ENCODE measurements at regions not wholly inside any gene's neighbourhood (a gene's known extent, or its start where the extent isn't known, plus 50 kb on each side); places are given as distances from the start of the nearest gene placed in this dataset.

DNA sequence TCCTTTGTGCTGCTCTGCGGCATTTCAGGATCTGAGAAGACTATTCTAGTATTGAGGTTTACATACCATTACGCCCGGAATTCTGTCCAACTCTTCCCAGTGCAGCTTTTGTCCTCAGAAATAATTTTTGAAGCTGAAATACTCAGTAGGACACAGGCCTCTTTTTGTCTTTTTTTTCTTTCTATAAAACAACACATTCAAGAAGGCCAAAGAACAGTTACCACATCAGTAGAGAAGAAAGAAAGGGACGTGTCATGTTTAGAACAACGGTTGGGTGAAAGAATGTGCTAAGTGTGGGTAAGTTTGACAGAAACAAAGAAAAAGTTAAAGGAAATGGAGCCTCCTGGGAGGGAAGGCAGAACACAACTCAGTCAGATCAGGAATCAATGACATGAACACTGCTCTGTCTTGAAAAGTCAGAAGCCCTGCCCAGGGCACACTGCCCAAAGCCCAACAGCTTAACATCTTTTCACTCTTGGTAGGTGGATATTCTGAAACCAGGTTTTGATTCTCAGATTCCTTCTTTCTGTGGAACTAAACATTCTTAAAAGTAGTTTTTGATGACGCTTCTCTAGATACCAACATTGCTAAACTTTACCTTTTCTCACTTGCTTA is 198.6 kb upstream of the CWC22 start:
- in situ Hi-C loops (cut with MboI; ENCODE audit: low pct_unique_long_range_greater_than_20kb in 2 of 9, low sequenced_read_pairs in 9 of 9, unreplicated experiment in 9 of 9), result no loop called here
- Histone ChIP-seq H3K4me3 (no peak overlapping the region), H3K27ac (peak overlapping the region in 1 of 2 donors; percentile 10), H3K4me1 (replicated peaks in 1 of 2) (peaks cover 0 to 8% of the 10 kb centered on the region in 2 donors)
- 24 to 82% (median 57%) methylated on average over 3 to 6 of the region's 6 CpGs for WGBS, 10 experiments
- peak in 5 of 8 experiments; percentile 35 to 76 (median 54) for ATAC-seq (replicated peaks in 6 of 8)

- peaks cover 0 to 8% of the 10 kb centered on the region in 2 donors for H3K4me1 ChIP-seq (replicated peaks in 1 of 2)
- H3K27ac ChIP-seq, result no peak overlapping the region
- in situ Hi-C loops (cut with MboI; ENCODE audit: low pct_unique_long_range_greater_than_20kb in 2 of 9, low sequenced_read_pairs in 9 of 9, unreplicated experiment in 9 of 9), result no loop called here
- 100% methylated on average over 2 of the region's 2 CpGs; no CpG with 5 or more reads in 6 of the 10 experiments for WGBS, 10 experiments
- peak in 2 of 8 experiments; percentile 72 to 73 for ATAC-seq (replicated peaks in 6 of 8)
- no peak overlapping the region for H3K4me3 ChIP-seq
Measured at GRCh38 chr2:180203972-180204371, 196.9 kb upstream of the CWC22 start.

DNA sequence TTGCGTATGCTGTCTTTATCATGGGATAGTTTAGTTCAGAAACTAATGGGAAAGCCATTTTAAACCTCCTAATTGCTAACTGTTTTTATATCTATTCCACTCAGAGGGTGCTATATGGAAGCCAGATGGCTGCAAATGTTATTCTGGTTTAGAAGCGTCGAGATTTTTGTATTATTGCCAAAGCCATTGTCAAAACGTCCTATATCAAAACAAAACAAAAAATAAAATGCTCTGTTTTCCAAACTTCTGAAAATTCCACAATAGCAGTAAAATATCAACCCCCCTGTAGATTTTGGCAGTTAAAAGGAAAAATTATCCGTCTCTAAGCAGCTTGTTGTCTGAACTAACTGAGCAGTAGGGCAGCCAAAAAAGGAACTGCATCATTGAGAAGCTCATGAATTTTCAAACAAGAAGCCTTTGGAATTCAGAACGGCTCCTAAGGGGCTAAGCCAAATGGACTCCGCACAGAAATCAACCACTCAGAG is 195.4 kb upstream of the CWC22 start:
- no peak overlapping the region for H3K4me3 ChIP-seq
- H3K4me1 ChIP-seq (replicated peaks in 1 of 2), result peaks cover 0 to 6% of the 10 kb centered on the region in 2 donors
- no peak overlapping the region for H3K27ac ChIP-seq
- 0 to 83% (median 50%) methylated on average over 1 to 7 of the region's 7 CpGs for WGBS, 10 experiments
- in situ Hi-C loops (cut with MboI; ENCODE audit: low pct_unique_long_range_greater_than_20kb in 2 of 9, low sequenced_read_pairs in 9 of 9, unreplicated experiment in 9 of 9), result no loop called here
- ATAC-seq (replicated peaks in 6 of 8), result peak in 3 of 8 experiments; percentile 29 to 89 (median 87)

- Histone ChIP-seq H3K4me1 (replicated peaks in 1 of 2) (peaks cover 0 to 5% of the 10 kb centered on the region in 2 donors), H3K4me3 (no peak overlapping the region), H3K27ac (no peak overlapping the region)
- peak in 2 of 8 experiments; percentile 33 to 48 for ATAC-seq (replicated peaks in 6 of 8)
- 8 to 60% (median 38%) methylated on average over 1 to 2 of the region's 2 CpGs; no CpG with 5 or more reads in 2 of the 10 experiments for WGBS, 10 experiments
- in situ Hi-C loops (cut with MboI; ENCODE audit: low pct_unique_long_range_greater_than_20kb in 2 of 9, low sequenced_read_pairs in 9 of 9, unreplicated experiment in 9 of 9), result no loop called here
Measured at GRCh38 chr2:180196419-180196977, 189.4 kb upstream of the CWC22 start.

DNA sequence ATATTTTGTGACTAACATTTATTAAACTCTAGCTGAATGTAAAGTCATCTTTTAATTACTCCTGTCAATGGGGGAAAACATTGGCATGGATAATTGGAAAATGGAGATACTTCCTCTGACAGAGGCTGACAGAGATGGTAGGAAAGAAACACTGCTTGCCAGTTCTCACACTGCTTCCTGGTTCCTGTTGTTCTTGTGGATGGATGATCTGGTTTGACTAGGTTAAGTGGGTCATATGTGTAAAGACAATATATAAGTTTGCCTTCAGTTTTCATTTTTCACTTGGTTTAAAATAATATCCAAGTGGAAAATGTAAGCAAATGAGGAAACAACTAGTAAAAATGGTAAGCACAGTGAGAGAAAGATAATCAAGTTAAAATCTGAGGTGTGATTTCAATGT is 188.8 kb upstream of the CWC22 start:
- in situ Hi-C loops (cut with MboI; ENCODE audit: low pct_unique_long_range_greater_than_20kb in 2 of 9, low sequenced_read_pairs in 9 of 9, unreplicated experiment in 9 of 9), result no loop called here
- no peak overlapping the region for H3K27ac ChIP-seq
- no peak for ATAC-seq (replicated peaks in 6 of 8)

DNA sequence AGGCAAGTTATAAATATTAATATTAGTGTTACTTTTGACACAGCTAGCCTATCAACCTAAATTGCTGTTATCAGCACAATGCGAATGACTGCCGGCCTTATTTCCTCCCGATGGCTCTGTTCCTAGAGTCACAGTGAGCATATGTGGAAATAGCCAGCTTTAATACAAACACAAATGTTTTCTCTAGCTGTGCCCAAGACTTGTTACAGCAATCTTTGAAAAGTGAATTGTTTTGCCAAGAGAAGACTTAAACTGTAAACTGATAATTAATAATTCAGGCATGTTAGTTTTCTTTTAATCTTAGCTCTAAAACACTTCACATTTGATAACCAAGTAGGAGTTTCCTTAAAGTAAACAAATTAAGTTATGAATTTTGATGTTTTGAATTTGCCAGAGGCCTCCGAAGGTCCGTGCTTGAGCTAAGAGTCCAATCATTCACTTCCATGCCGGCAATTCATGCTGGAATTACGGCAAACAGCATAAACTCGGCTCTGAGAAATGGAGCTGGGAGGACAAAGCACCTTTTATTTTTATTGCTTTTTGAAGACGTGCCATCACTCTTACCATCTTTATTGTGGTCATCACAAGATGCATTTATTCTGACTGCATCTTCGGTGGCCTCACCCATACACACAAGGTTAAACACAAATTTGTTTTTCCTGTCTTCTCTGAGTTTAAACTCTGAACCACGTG is 184.5 kb upstream of the CWC22 start:
- in situ Hi-C loops (cut with MboI; ENCODE audit: low pct_unique_long_range_greater_than_20kb in 2 of 9, low sequenced_read_pairs in 9 of 9, unreplicated experiment in 9 of 9), result no loop called here
- Histone ChIP-seq H3K4me1 (replicated peaks in 1 of 2) (peaks cover 0 to 6% of the 10 kb centered on the region in 2 donors), H3K27ac (no peak overlapping the region), H3K4me3 (no peak overlapping the region)
- WGBS, 10 experiments, result 19 to 94% (median 63%) methylated on average over 3 to 11 of the region's 11 CpGs
- ATAC-seq (replicated peaks in 6 of 8), result peak in 3 of 8 experiments; percentile 19 to 79 (median 23)

More for the DNA sequence above, 188.8 kb upstream of the CWC22 start:
- Histone ChIP-seq H3K4me1 (replicated peaks in 1 of 2) (peaks cover 0 to 6% of the 10 kb centered on the region in 2 donors), H3K4me3 (no peak overlapping the region)

- no peak for ATAC-seq (replicated peaks in 6 of 8)
- 60 to 95% (median 80%) methylated on average over 1 to 2 of the region's 2 CpGs; no CpG with 5 or more reads in 2 of the 10 experiments for whole genome bisulfite sequencing, 10 experiments
- in situ Hi-C loops (cut with MboI; ENCODE audit: low pct_unique_long_range_greater_than_20kb in 2 of 9, low sequenced_read_pairs in 9 of 9, unreplicated experiment in 9 of 9), result no loop called here
Measured at GRCh38 chr2:180190851-180191250, 183.8 kb upstream of the CWC22 start.

DNA sequence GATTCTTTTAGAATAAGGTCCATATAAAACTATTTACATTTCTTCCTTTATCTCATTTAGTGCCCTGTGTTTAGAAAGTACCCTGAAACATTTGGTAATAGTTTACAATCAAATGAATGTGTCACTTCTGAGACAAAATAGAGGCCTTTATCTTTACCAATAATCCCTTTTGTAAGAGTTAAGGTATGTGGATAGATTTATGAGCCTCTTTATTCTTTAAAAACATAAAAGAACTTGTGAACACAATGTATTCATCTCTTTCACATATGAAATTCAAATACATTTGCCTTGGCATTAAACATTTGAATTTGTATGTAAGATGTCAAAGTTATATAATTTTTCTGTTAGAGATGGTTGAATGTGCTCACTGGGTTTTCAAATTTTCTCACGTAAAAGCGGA is 180.5 kb upstream of the CWC22 start:
- Histone ChIP-seq H3K4me3 (no peak overlapping the region), H3K4me1 (replicated peaks in 1 of 2) (peaks cover 0 to 6% of the 10 kb centered on the region in 2 donors), H3K27ac (no peak overlapping the region)
- in situ Hi-C loops (cut with MboI; ENCODE audit: low pct_unique_long_range_greater_than_20kb in 2 of 9, low sequenced_read_pairs in 9 of 9, unreplicated experiment in 9 of 9), result no loop called here
- WGBS, 10 experiments, result 15 to 80% (median 48%) methylated on average over 2 of the region's 2 CpGs; no CpG with 5 or more reads in 4 of the 10 experiments
- ATAC-seq (replicated peaks in 6 of 8), result no peak

More at GRCh38 chr2:180190851-180191250, 183.8 kb upstream of the CWC22 start:
- H3K4me1 ChIP-seq (replicated peaks in 1 of 2), result peaks cover 0 to 6% of the 10 kb centered on the region in 2 donors
- H3K4me3 ChIP-seq, result no peak overlapping the region
- no peak overlapping the region for H3K27ac ChIP-seq

DNA sequence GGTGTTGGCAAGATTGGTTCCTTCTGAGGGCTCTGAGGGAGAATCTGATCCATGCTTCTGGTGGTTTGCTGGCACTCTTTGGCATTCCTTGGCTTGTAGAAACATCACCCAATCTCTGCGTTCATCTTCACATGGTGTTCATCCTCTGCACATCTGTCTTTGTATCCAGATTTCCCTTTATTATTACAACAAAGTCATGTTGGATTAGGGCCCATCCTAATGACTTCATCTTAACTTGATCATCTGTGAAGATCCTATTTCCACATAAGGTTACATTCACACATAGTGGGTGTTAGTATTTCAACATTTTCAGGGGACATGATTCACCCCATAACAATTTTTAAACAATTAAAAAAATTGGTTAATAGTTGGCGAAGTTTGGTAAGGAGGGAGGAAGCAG is 177.4 kb upstream of the CWC22 start:
- in situ Hi-C loops (cut with MboI; ENCODE audit: low pct_unique_long_range_greater_than_20kb in 2 of 9, low sequenced_read_pairs in 9 of 9, unreplicated experiment in 9 of 9), result no loop called here
- 7 to 100% (median 83%) methylated on average over 1 to 2 of the region's 2 CpGs; no CpG with 5 or more reads in 2 of the 10 experiments for WGBS, 10 experiments
- no peak for ATAC-seq (replicated peaks in 6 of 8)
- Histone ChIP-seq H3K4me1 (replicated peaks in 1 of 2) (no peaks in the 10 kb centered on the region), H3K4me3 (no peak overlapping the region), H3K27ac (no peak overlapping the region)

DNA sequence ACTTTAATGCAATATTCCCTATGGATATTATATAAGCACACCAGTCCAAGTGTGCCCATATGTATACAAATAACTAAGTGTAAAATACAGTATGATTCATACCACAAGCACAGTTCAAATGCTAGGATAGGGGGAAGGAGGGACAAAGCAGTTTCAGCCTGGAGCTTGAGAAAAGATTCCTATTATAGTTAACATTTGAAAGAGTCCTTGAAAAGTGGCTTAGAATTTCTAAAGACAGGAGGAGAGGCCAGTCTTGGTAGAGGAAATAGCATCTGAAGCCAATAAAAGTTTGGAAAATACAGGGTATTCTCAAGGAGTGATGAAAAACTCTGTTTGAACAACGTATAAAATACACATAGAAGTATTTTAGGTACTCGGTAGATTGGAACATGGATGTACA is 173.4 kb upstream of the CWC22 start:
- Histone ChIP-seq H3K4me1 (replicated peaks in 1 of 2) (no peaks in the 10 kb centered on the region), H3K27ac (no peak overlapping the region), H3K4me3 (no peak overlapping the region)
- 33 to 75% (median 61%) methylated on average over 2 of the region's 2 CpGs; no CpG with 5 or more reads in 1 of the 10 experiments for WGBS, 10 experiments
- no peak for ATAC-seq (replicated peaks in 6 of 8)
- in situ Hi-C loops (cut with MboI; ENCODE audit: low pct_unique_long_range_greater_than_20kb in 2 of 9, low sequenced_read_pairs in 9 of 9, unreplicated experiment in 9 of 9), result no loop called here

DNA sequence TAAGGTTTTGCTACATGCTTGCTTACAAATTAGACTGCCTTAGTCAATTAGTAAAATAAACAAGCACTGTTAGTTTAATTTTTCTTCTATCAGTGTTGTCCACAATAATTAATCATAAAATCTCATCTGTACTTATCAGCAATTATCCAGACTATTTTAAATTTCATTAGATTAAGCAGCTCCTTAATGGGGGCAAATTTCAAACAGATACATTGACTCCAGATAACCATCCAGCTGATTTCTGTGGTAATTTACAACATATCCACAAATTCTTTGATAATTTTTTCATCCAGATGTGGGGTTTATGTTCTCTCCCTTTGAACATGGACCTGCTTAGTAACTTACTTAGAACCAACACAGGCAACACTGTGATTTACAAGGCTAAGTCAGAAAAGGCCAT is 170.4 kb upstream of the CWC22 start:
- in situ Hi-C loops (cut with MboI; ENCODE audit: low pct_unique_long_range_greater_than_20kb in 2 of 9, low sequenced_read_pairs in 9 of 9, unreplicated experiment in 9 of 9), result no loop called here
- Histone ChIP-seq H3K4me1 (replicated peaks in 1 of 2) (no peaks in the 10 kb centered on the region), H3K27ac (no peak overlapping the region), H3K4me3 (no peak overlapping the region)
- ATAC-seq (replicated peaks in 6 of 8), result no peak

- in situ Hi-C loops (cut with MboI; ENCODE audit: low pct_unique_long_range_greater_than_20kb in 2 of 9, low sequenced_read_pairs in 9 of 9, unreplicated experiment in 9 of 9), result no loop called here
- Histone ChIP-seq H3K27ac (no peak overlapping the region), H3K4me3 (no peak overlapping the region), H3K4me1 (replicated peaks in 1 of 2) (no peaks in the 10 kb centered on the region)
- WGBS, 10 experiments, result 89 to 100% (median 95%) methylated on average over 2 of the region's 2 CpGs; no CpG with 5 or more reads in 1 of the 10 experiments
- no peak for ATAC-seq (replicated peaks in 6 of 8)
Measured at GRCh38 chr2:180175736-180176135, 168.6 kb upstream of the CWC22 start.

GRCh38 chr2:180174580-180174979 is 167.5 kb upstream of the CWC22 start:
- Histone ChIP-seq H3K27ac (no peak overlapping the region), H3K4me3 (no peak overlapping the region), H3K4me1 (replicated peaks in 1 of 2) (no peaks in the 10 kb centered on the region)
- no peak for ATAC-seq (replicated peaks in 6 of 8)
- in situ Hi-C loops (cut with MboI; ENCODE audit: low pct_unique_long_range_greater_than_20kb in 2 of 9, low sequenced_read_pairs in 9 of 9, unreplicated experiment in 9 of 9), result no loop called here
- WGBS, 10 experiments, result 61 to 99% (median 85%) methylated on average over 4 to 6 of the region's 6 CpGs; no CpG with 5 or more reads in 1 of the 10 experiments
